Kidney tubule cell (primary cell): ENCODE measurements at regions not wholly inside any gene's neighbourhood (a gene's known extent, or its start where the extent isn't known, plus 50 kb on each side); places are given as distances from the start of the nearest gene placed in this dataset.
A peak's percentile ranks its signal among the peaks of the same experiment; 100 is the strongest.
"Not testable (repeated sequence)": the region's sequence is repeated elsewhere in the genome, so short reads cannot be mapped to it uniquely, and the experiment has no call there.

Experiments used
- DNase-seq: peaks from one replicate; pipeline ENCODE4 v3.0.0-alpha.2; 2018; ENCODE audit warnings: low spot score

DNA sequence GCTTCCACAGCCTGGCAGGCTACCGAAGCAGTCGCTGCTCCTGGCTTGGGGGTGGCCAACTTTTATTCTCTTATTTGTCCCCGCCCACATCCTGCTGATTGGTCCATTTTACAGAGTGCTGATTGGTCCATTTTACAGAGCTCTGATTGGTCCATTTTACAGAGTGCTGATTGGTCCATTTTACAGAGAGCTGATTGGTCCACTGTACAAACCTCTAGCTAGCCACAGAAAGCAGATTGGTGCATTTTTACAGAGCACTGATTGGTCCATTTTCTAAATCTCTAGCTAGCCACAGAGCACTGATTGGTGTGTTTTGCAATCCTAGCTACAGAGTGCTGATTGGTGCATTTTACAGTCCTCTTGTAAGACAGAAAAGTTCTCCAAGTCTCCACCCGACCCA, 187.9 kb upstream of the TOM1L1 start:
- not testable (repeated sequence) for DNase-seq

DNA sequence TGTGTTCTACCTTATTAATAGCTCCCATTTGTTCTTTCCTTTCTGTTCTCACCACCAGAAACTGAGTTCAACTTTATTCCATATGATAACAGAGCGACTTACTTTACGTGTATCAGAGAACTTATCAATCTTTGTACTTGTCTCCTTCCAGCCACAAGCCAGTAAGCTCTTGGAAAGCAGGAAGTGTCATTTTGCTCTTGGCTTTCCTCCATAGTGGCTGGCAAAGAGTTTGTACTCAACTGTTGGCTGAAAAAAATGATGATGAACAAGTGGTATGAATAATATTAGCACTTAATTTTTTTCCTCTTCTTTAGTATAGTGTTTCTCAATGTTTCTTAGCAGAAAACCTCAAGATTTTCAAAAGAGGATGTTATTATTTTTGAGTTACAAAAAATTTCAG, 182.4 kb upstream of the TOM1L1 start:
- DNase-seq = no peak

DNA sequence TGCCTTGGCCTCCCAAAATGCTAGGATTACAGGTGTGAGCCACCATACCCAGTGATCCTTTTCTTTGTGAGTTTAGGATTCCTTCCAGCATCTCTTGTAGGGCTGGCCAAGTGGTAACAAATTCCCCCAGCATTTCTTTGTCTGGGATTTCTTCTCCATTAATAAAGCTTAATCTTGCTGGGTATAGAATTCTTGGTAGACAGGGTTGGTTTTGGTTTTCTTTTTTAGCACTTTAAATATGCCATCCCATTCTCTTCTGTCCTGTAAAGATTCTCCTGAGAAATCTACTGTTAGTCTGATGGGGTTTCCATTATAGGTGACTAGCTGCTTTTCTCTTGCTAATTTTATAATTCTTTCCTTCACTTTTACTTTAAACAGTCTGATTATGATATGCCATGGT, 173.0 kb upstream of the TOM1L1 start:
- no peak for DNase-seq

DNA sequence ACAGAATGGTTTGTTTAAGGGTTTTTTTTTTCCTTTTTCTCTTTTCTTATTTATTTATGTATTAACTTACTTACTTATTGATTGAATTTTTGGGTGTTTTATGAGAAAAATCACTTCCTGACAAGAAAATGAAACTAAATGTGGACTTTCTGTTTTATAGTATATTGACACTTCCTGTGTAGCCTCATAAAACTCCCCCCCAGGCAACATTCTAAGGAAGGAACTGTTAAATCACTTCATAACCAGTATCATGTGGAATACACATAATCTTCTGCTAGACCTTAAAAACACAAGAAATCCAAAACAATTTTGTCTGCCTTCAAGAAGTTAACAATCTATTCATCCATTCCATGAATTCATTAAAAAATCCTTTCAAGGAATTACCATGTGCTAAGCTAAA, 164.1 kb upstream of the TOM1L1 start:
- DNase-seq = no peak

DNA sequence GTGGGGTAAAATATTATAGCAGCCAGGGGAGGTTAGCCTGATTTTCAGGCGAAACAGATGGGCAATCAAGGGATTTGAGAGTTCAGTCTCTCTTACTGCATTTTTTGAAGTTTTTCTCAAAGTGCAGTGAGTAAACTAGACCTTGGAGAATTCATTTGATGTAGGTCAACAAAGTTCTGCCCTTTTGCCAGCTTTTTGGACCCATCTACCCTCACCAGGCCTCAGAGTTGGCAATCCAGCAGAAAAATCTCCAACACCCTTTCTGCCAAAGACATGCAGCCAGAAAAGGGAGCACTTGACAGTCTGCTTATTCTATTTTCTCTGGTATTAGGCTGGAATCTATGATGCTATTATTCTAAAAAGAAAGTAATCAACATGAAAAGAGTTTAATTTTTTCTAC, 162.2 kb upstream of the TOM1L1 start:
- no peak for DNase-seq

GRCh38 chr17:54744750-54745149, 155.9 kb upstream of the TOM1L1 start:
- no peak for DNase-seq

DNA sequence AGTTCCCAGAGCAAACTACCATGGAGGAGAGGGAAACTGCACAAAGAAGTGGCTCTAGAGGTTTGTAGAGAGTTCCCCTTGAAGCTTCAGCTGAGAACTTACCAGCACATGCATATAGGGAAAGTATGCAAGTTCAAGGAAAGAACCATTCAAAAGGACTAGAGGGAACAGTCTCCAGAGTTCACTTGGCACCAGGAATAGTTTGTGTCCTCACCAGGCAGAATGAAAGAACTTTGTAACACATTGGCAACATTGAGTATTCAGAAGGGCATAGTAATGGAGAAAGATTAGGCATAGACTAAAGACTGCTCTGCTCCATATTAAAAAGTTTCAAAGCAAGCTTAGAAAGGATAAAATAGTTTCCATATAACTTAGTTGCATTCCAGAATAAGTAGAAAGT, 155.4 kb upstream of the TOM1L1 start:
- DNase-seq = no peak

DNA sequence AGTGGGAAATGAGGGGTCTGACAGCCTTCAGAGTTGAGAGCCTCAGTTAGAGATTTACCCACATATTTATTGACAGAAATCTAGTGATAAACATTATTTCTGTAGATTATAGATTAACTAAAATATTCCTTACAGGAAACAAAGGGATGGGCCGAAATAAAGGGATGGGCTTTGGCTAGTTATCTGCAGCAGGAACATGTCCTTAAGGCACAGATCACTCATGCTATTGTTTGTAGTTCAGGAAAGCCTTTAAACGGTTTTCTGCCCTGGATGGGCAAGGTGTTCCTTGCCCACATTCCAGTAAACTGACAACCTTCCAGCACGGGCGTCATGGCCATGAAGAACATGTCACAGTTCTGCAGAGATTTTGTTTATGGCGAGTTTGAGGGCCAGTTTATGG, 154.8 kb upstream of the TOM1L1 start:
- DNase-seq = no peak

GRCh38 chr17:54749157-54749556, 151.5 kb upstream of the TOM1L1 start:
- DNase-seq = no peak

DNA sequence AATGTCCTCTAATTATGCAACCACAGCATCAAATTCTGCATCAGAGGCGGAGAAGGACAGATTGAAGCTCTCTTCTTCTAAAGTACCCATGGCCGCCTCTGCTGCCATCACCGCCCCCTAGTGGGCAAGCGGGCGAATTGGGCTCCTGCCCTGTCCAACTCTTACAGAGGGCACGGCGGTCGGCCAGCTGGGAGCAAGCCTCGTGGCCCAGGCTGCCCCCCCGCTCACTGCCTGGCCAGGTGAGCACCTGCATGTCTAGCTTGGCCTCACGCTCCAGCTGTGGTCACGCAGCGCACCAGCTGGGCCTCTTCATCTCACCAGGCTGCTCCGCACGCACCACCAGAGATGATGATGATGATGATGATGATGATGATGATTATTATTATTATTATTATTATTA, 146.1 kb upstream of the TOM1L1 start:
- DNase-seq = no peak

GRCh38 chr17:54760836-54761235, 139.8 kb upstream of the TOM1L1 start:
- DNase-seq = no peak

- DNase-seq = no peak
These were observed 129.8 kb upstream of the TOM1L1 start for GRCh38 chr17:54770836-54771235.

DNA sequence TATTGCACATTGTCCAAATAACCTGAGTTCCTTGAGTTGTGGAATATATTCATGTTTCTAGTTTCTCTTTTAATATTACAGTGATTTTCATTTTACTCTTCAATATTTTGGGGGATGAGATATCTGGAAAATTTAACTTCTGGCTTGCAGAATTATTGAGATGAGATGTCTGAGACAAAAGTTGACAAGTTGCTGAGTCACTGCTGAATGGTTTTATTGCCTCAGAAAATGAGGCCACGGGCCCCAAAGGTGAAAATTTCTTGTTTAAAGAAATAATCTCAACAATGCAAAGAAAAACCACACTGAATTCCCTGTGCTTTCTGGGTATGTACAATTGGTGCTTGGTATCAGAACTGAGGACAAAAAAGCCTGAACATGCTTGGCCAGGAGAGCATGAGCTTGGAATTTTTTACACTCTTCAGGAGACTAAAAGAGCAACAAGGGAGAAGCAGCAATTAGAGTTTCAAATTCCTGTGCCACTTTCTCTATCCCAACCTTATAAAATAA, 129.2 kb upstream of the TOM1L1 start:
- peak; percentile 33 for DNase-seq

DNA sequence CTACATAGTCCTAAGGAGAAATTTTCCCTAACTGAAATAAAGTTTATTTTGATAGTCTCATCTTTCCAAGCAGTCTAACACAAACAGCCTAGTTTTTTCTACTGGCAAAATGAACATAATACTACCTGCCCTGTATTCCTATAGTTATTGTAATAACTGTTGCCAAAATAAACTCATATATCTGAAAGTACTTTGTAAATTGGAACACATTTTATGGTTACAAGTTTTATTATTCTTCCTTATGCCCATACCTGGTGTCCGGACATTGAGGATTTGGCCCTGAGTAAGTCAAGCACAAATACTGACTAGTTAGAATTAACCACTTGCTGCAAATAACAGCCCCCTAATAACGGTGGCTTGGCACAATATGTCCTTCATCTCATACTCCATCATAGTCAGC, 120.4 kb upstream of the TOM1L1 start:
- no peak for DNase-seq

DNA sequence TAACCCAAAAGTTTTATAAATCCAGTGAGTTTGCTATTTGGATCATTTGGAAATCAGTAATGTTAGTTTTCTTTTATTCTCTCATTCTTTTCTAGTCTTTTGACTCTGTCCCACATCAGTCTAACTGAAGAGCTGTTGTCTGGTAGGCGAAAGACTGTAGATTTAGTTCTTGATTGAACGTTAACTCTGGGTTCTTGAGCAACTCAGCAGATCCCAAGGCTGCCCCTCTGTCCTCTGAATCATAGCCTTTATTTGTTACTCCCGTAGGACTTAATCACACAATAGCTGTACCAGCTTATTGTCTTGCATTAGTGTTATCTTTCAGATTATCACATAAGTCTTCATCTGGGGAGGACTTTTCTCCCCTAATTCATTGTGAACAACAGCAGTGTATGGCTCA, 119.3 kb upstream of the TOM1L1 start:
- peak; percentile 43 for DNase-seq

DNA sequence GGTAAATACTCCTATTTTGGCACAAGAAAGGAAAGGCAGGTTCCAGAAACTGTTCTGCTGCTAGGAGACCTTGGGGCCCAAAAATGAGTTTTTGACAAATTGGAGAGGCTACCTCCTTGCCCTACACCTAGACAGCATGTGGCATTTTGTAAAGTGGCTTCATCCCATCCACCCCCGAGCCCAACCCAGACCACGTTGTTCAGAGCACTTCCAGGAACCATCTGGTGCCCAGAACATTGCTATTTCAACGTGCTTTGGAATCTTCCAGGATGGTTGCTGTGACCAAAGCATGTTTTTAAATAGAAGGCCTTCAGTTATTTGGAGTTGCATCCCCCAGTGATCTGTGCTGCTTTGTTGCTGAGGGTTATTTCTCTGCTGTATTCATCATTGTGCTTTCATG, 116.3 kb upstream of the TOM1L1 start:
- no peak for DNase-seq

DNA sequence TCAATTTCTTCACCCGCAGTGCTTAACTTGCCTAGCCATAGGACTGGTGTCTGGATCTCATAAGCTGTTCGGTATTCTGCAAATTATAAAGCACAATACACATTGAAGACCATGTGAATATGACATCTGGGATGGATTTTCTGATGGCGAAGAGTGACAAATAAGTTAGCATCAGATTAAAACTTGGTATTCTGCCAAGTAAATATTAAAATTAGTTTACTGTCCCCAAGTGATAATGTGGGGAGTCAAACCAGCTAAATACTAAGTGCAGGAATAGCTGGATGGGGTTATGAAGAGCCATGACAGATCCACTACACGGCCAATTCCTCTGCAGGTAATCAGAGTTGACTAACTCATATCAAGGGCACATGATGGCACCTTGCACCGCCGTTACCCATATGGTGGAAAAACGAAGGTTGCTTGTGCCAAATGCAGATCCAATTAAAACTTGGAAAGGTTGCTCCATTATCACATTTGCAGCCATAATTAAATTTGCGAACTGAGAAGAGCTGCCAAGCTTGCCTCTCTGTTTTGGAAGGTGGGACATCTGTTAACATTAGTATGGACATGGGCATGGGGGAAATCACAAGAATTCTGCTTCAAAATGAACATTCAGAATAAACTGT, 114.9 kb upstream of the TOM1L1 start:
- no peak for DNase-seq

- DNase-seq = no peak
These were observed 111.4 kb upstream of the TOM1L1 start for GRCh38 chr17:54789101-54789880.

DNA sequence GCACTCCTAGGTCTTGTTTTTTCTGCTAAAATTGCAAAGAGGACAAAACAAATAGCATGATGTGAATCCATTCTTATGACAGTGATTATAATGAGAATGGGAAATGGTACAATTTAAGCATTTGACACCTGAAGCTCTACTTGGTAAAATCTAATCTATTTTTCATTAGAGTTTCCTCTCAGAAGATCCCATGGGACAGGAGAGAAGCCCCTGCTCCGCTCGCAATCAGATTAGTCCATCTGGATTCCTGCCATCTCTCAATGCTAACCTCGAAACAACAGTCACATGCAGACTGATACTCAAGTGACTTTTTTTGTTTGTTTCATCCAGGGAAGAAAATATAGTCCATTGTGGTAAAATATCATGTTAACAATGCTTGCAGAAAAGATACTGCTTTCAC, 107.4 kb upstream of the TOM1L1 start:
- no peak for DNase-seq

DNA sequence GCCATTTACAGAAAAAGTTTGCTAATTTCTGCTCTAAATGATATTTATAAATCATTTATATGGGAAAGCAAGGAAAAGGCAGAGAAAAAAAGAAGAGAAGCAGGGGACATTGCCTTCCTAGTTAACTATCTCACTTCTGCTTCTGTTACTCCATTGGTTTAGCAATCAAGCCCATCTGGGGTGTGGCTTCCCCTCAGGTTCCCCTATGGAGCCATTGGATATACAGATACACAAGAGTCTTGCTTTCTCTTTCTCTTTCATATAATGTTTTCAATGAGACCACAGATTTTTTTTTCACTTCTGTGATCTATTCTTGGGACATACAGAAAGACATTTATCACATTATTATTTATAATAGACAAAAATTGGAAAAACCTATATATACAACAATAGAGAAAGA, 105.6 kb upstream of the TOM1L1 start:
- no peak for DNase-seq

GRCh38 chr17:54807331-54807730, 93.3 kb upstream of the TOM1L1 start:
- no peak for DNase-seq

GRCh38 chr17:54813896-54814295, 86.8 kb upstream of the TOM1L1 start:
- no peak for DNase-seq

GRCh38 chr17:54814371-54814770, 86.3 kb upstream of the TOM1L1 start:
- DNase-seq = peak; percentile 13

- no peak for DNase-seq
These were observed 66.6 kb upstream of the TOM1L1 start for GRCh38 chr17:54834086-54834485.
